Liver (tissue), 8 donors: ENCODE measurements at regions not wholly inside any gene's neighbourhood (a gene's known extent, or its start where the extent isn't known, plus 50 kb on each side); places are given as distances from the start of the nearest gene placed in this dataset.

ENCODE experiments used
- DNase-seq: peaks from one replicate; pipeline ENCODE4 v3.0.0-alpha.2; 2017; ENCODE audit warnings: low spot score
- H3K27ac ChIP-seq, 2 donors: one replicate each; pipeline ENCODE4 v1.7.0; 2013; ENCODE audit warnings: inconsistent platforms in 2 of 2, low read length in 2 of 2, control low read depth in 1 of 2, low read depth in 1 of 2, mild to moderate bottlenecking in 1 of 2
- H3K27me3 ChIP-seq, 4 donors: one replicate each; pipeline versions ENCODE4 v1.6.1 to v1.7.0; 2013; ENCODE audit warnings: low read length in 3 of 4, inconsistent platforms in 1 of 4, mild to moderate bottlenecking in 1 of 4, moderate library complexity in 1 of 4; ENCODE audit not compliant: control insufficient read depth in 4 of 4, insufficient read depth in 4 of 4
- H3K36me3 ChIP-seq, 4 donors: one replicate each; pipeline versions ENCODE4 v1.6.1 to v1.7.0; 2013; ENCODE audit warnings: low read length in 3 of 4, mild to moderate bottlenecking in 3 of 4, low read depth in 1 of 4, moderate library complexity in 1 of 4; ENCODE audit not compliant: control insufficient read depth in 4 of 4, insufficient read depth in 3 of 4
- H3K4me1 ChIP-seq, 4 donors: one replicate each; pipeline versions ENCODE4 v1.6.1 to v1.7.0; 2013; ENCODE audit warnings: low read length in 3 of 4, mild to moderate bottlenecking in 3 of 4, moderate library complexity in 1 of 4; ENCODE audit not compliant: control insufficient read depth in 4 of 4, insufficient read depth in 4 of 4
- H3K4me3 ChIP-seq, 3 donors: one replicate each; pipeline versions ENCODE4 v1.6.1 to v1.7.0; 2013; ENCODE audit warnings: low read length in 3 of 3, control low read depth in 1 of 3, low read depth in 1 of 3, mild to moderate bottlenecking in 1 of 3
- H3K9ac ChIP-seq, 2 donors: one replicate each; pipeline ENCODE4 v1.7.0; 2013; ENCODE audit warnings: low read length in 2 of 2, mild to moderate bottlenecking in 2 of 2, moderate library complexity in 2 of 2, control low read depth in 1 of 2, low read depth in 1 of 2
- H3K9me3 ChIP-seq, 4 donors: one replicate each; pipeline versions ENCODE4 v1.6.1 to v1.7.0; 2013; ENCODE audit warnings: low read length in 3 of 4; ENCODE audit not compliant: control insufficient read depth in 4 of 4
- FOXA1 ChIP-seq: IDR thresholded peaks from 2 replicates; pipeline ENCODE4 v1.6.1; 2016; ENCODE audit warnings: antibody characterized with exemption
- FOXA2 ChIP-seq: IDR thresholded peaks from 2 replicates; pipeline ENCODE4 v1.6.1; 2016; ENCODE audit warnings: antibody characterized with exemption
- GABPA ChIP-seq, 2 donors: IDR thresholded peaks in 1 of 2; conservative IDR thresholded peaks in 1 of 2; 2 replicates each; pipeline ENCODE4 v1.6.1; 2016; ENCODE audit warnings: antibody characterized with exemption in 2 of 2, mild to moderate bottlenecking in 1 of 2, moderate library complexity in 1 of 2
- HNF4A ChIP-seq, 2 donors: conservative IDR thresholded peaks; 2 replicates each; pipeline ENCODE4 v1.6.1; 2016; ENCODE audit warnings: antibody characterized with exemption in 2 of 2, mild to moderate bottlenecking in 2 of 2
- HNF4G ChIP-seq: IDR thresholded peaks from 2 replicates; pipeline ENCODE4 v1.6.1; 2016; ENCODE audit warnings: antibody characterized with exemption
- NR2F2 ChIP-seq: IDR thresholded peaks from 2 replicates; pipeline ENCODE4 v1.6.1; 2016; ENCODE audit warnings: antibody characterized with exemption
- RAD21 ChIP-seq, 2 donors: IDR thresholded peaks; 2 replicates each; pipeline ENCODE4 v1.6.1; 2016; ENCODE audit warnings: antibody characterized with exemption in 2 of 2, mild to moderate bottlenecking in 2 of 2
- RXRA ChIP-seq, 2 donors: IDR thresholded peaks; 2 replicates each; pipeline ENCODE4 v1.6.1; 2017 to 2018; ENCODE audit warnings: antibody characterized with exemption in 2 of 2, mild to moderate bottlenecking in 1 of 2
- TAF1 ChIP-seq: conservative IDR thresholded peaks from 2 replicates; pipeline ENCODE4 v1.6.1; 2016; ENCODE audit warnings: antibody characterized with exemption, mild to moderate bottlenecking
- WGBS: extraction: QIAGEN DNeasy Blood & Tissue Kit; methylation state at CpG from one replicate; pipeline ENCODE4 v1.1.7; 2013; 5-methylcytosine and 5-hydroxymethylcytosine counted together
- TF ChIP-seq, protein P1 (sequence below): fragments of 150-350 bp; IDR thresholded peaks from 2 replicates; pipeline ENCODE4 v1.5.1; 2017; ENCODE audit warnings: improper control_type of control experiment, low read depth, low read length; ENCODE audit not compliant: missing input control
- TF ChIP-seq, protein P2 (sequence below): IDR thresholded peaks from 2 replicates; pipeline ENCODE4 v1.6.1; 2016; ENCODE audit warnings: antibody characterized with exemption
- TF ChIP-seq, protein P3 (sequence below): IDR thresholded peaks from 2 replicates; pipeline ENCODE4 v1.6.1; 2016; ENCODE audit warnings: antibody characterized with exemption
- donor health status: healthy.
- donor health status: healthy.
- donor health status: healthy.
- donor health status: healthy.
- donor health status: healthy.

DNA sequence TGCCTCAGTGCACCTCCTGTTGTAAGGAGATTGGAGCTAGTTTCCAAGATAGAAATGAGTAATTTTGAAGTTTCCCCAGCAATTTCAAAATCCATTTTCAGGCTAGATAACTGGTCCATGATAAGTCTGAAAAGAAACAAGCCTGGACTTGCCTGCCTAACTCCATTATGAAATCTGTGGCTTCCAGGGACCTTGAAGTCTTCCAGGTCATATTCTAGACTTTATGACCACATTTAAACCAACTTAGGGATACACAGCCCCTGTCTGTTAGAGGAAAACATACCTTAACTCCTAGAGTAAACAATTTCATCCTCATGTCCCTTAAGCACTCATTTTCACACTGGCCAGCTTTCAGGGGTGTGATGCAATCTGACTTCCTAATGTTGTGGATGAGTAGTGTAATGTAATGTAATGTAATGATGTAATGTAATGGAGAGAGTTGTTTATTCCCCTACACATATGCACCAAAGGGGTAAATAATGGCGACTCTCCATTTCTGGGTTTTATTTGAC, 96.7 kb upstream of the FAM20A start:
- 82% methylated on average over 1 of the region's 1 CpG for WGBS
- H3K9me3 ChIP-seq: no peaks in the 10 kb centered on the region
- H3K9ac ChIP-seq: no peak overlapping the region
- H3K27me3 ChIP-seq: no peaks in the 10 kb centered on the region
- H3K4me1 ChIP-seq: no peaks in the 10 kb centered on the region
- TF ChIP-seq, protein P1, sequence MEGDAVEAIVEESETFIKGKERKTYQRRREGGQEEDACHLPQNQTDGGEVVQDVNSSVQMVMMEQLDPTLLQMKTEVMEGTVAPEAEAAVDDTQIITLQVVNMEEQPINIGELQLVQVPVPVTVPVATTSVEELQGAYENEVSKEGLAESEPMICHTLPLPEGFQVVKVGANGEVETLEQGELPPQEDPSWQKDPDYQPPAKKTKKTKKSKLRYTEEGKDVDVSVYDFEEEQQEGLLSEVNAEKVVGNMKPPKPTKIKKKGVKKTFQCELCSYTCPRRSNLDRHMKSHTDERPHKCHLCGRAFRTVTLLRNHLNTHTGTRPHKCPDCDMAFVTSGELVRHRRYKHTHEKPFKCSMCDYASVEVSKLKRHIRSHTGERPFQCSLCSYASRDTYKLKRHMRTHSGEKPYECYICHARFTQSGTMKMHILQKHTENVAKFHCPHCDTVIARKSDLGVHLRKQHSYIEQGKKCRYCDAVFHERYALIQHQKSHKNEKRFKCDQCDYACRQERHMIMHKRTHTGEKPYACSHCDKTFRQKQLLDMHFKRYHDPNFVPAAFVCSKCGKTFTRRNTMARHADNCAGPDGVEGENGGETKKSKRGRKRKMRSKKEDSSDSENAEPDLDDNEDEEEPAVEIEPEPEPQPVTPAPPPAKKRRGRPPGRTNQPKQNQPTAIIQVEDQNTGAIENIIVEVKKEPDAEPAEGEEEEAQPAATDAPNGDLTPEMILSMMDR: no peak
- TF ChIP-seq HNF4G (no peak), GABPA (IDR thresholded peaks at IDR 0.05 in 1 of 2, conservative IDR thresholded peaks at IDR 0.05 in 1 of 2) (no peak), NR2F2 (no peak), HNF4A (conservative IDR thresholded peaks at IDR 0.05) (no peak)
- TF ChIP-seq, protein P2, sequence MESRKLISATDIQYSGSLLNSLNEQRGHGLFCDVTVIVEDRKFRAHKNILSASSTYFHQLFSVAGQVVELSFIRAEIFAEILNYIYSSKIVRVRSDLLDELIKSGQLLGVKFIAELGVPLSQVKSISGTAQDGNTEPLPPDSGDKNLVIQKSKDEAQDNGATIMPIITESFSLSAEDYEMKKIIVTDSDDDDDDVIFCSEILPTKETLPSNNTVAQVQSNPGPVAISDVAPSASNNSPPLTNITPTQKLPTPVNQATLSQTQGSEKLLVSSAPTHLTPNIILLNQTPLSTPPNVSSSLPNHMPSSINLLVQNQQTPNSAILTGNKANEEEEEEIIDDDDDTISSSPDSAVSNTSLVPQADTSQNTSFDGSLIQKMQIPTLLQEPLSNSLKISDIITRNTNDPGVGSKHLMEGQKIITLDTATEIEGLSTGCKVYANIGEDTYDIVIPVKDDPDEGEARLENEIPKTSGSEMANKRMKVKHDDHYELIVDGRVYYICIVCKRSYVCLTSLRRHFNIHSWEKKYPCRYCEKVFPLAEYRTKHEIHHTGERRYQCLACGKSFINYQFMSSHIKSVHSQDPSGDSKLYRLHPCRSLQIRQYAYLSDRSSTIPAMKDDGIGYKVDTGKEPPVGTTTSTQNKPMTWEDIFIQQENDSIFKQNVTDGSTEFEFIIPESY: no peak
- H3K27ac ChIP-seq: no peak overlapping the region
- H3K36me3 ChIP-seq: no peaks in the 10 kb centered on the region
- no peak for DNase-seq
- no peak overlapping the region for H3K4me3 ChIP-seq

DNA sequence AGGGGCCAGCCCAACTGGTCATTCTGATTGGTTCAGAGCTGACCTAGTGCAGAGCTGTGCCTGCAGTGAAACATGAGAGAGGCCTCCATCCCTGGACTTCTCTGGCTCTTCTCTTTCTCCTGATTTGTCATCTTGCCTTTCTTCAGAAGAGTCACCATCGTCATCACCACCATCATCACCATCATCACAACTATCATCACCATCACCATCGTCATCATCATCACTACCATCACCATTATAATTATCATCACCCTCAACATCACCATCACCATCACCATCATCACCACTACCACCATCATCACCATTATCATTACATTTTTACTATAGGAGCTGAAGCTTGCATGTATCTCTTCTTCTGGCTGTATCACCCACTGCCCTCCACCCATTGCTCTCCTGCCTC, 94.5 kb upstream of the FAM20A start:
- no peak for DNase-seq
- Histone ChIP-seq H3K27me3 (no peaks in the 10 kb centered on the region), H3K9ac (no peak overlapping the region), H3K4me1 (no peaks in the 10 kb centered on the region), H3K4me3 (no peak overlapping the region), H3K9me3 (no peaks in the 10 kb centered on the region), H3K36me3 (no peaks in the 10 kb centered on the region), H3K27ac (no peak overlapping the region)
- WGBS: 95% methylated on average over 2 of the region's 2 CpGs
- TF ChIP-seq HNF4G: no peak
- TF ChIP-seq FOXA1: no peak
- TF ChIP-seq HNF4A (conservative IDR thresholded peaks at IDR 0.05): no peak
- TF ChIP-seq, protein P2: no peak
- TF ChIP-seq, protein P3, sequence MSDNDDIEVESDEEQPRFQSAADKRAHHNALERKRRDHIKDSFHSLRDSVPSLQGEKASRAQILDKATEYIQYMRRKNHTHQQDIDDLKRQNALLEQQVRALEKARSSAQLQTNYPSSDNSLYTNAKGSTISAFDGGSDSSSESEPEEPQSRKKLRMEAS: no peak
- TF ChIP-seq RAD21 (IDR thresholded peaks at IDR 0.05): no peak
- no peak for TF ChIP-seq NR2F2
- TF ChIP-seq RXRA (IDR thresholded peaks at IDR 0.05): no peak
- no peak for TF ChIP-seq FOXA2
- no peak for TF ChIP-seq TAF1
